HepG2 (cell line): ENCODE measurements at regions not wholly inside any gene's neighbourhood (a gene's known extent, or its start where the extent isn't known, plus 50 kb on each side); places are given as distances from the start of the nearest gene placed in this dataset.

Source experiments
- ATAC-seq: fragments of 200-7000 bp; cut with Tn5 transposase; 3 replicates; pipeline ENCODE4 v1.9.1; 2020; ENCODE audit warnings: mild to moderate bottlenecking, moderate library complexity
- BruUV-seq: library from RNA; stranded (reverse); fragments of 400-500 nt; replicated peaks from 2 replicates; lab custom pipeline; 2021; lab: Mats Ljungman, UMichigan
- CTCF ChIA-PET: fragments of 300-600 bp; formaldehyde crosslinking; extraction: SDS; loops from one replicate; lab custom pipeline; 2021; ENCODE audit warnings: low total read pairs, inconsistent platforms, low intra/inter-chr PET ratio; lab: Yijun Ruan, JAX
- POLR2A ChIA-PET: fragments of 350-600 bp; sonication (Branson Sonifier 250); formaldehyde crosslinking; loops from one replicate; lab custom pipeline; 2020; ENCODE audit warnings: antibody characterized with exemption, inconsistent platforms; lab: Yijun Ruan, JAX
- DNase-seq: peaks from one replicate; pipeline ENCODE4 v3.0.0-alpha.2; 2015; ENCODE audit warnings: low spot score
- FAIRE-seq: peaks from 3 replicates; lab custom pipeline; 2011; peaks lifted over from hg19 to GRCh38; lab: Jason Lieb, UNC
- H2AFZ ChIP-seq: one replicate; pipeline ENCODE4 v1.6.1; 2011; ENCODE audit warnings: low read length, inconsistent platforms
- H3K27ac ChIP-seq: fragments of 300-600 bp; 3 replicates; pipeline ENCODE4 v1.8.0; 2011; ENCODE audit warnings: mixed run types, mild to moderate bottlenecking, mixed read lengths, low read length, inconsistent platforms; ENCODE audit not compliant: insufficient read depth; ENCODE audit errors: extremely low read length
- H3K27me3 ChIP-seq, 2 experiments: fragments of 200-600 bp in 1 of 2; 2 replicates in 1 of 2; 3 replicates in 1 of 2; pipeline versions ENCODE4 v1.6.0 to v1.8.0; 2011; ENCODE audit warnings: low read length in 2 of 2, mild to moderate bottlenecking in 2 of 2, moderate library complexity in 2 of 2, inconsistent platforms in 1 of 2; ENCODE audit not compliant: insufficient read depth in 2 of 2, control insufficient read depth in 1 of 2
- H3K36me3 ChIP-seq, 2 experiments: fragments of 200-600 bp in 1 of 2; replicated peaks in 1 of 2; 2 replicates in 1 of 2; 3 replicates in 1 of 2; pipeline versions ENCODE4 v1.5.1 to v1.8.0; 2011; ENCODE audit warnings: low read length in 2 of 2, inconsistent platforms in 1 of 2; ENCODE audit not compliant: insufficient read depth in 2 of 2, control insufficient read depth in 1 of 2
- H3K4me1 ChIP-seq: 2 replicates; pipeline ENCODE4 v1.5.1; 2012; ENCODE audit warnings: low read length, inconsistent platforms; ENCODE audit not compliant: insufficient read depth
- H3K4me2 ChIP-seq: 2 replicates; pipeline ENCODE4 v1.6.0; 2011; ENCODE audit warnings: low read depth, low read length, inconsistent platforms
- H3K4me3 ChIP-seq, 3 experiments: fragments of 200-600 bp in 1 of 3; sonication (generic), shearing (Covaris generic) in 1 of 3; replicated peaks in 1 of 3; 2 replicates each; pipeline ENCODE4 v1.5.1; 2011 to 2016; ENCODE audit warnings: low read length in 3 of 3, inconsistent platforms in 2 of 3, low read depth in 2 of 3, mild to moderate bottlenecking in 2 of 3, control low read depth in 1 of 3, mixed read lengths in 1 of 3; ENCODE audit not compliant: insufficient read depth in 1 of 3
- H3K79me2 ChIP-seq: one replicate; pipeline ENCODE4 v1.6.1; 2011; ENCODE audit warnings: low read length, inconsistent platforms; ENCODE audit not compliant: insufficient read depth
- H3K9ac ChIP-seq: 2 replicates; pipeline ENCODE4 v1.6.0; 2011; ENCODE audit warnings: mild to moderate bottlenecking, low read depth, low read length, inconsistent platforms; ENCODE audit not compliant: insufficient read depth
- H3K9me3 ChIP-seq: 2 replicates; pipeline ENCODE4 v1.5.1; 2012; ENCODE audit warnings: mild to moderate bottlenecking, low read length
- H4K20me1 ChIP-seq: 2 replicates; pipeline ENCODE4 v1.6.0; 2011; ENCODE audit warnings: inconsistent platforms, mild to moderate bottlenecking, low read length, moderate library complexity; ENCODE audit not compliant: insufficient read depth
- ARNT2 ChIP-seq: sonication (generic); formaldehyde crosslinking; IDR thresholded peaks from 2 replicates; pipeline ENCODE4 v1.8.0; 2022; ENCODE audit warnings: mild to moderate bottlenecking, low read depth, missing genetic modification reagents, moderate library complexity
- ARNTL ChIP-seq: sonication (generic); formaldehyde crosslinking; IDR thresholded peaks from 2 replicates; pipeline ENCODE4 v1.4.0; 2020; ENCODE audit warnings: mild to moderate bottlenecking, missing genetic modification reagents
- ASH2L ChIP-seq: fragments of 300-600, 200-600 bp; sonication (generic); IDR thresholded peaks from 2 replicates; pipeline ENCODE4 v1.7.0; 2017; ENCODE audit warnings: low read depth, mild to moderate bottlenecking, moderate library complexity, mixed read lengths, low read length; ENCODE audit not compliant: insufficient read length
- MEIS1 ChIP-seq: sonication (generic); formaldehyde crosslinking; IDR thresholded peaks from 2 replicates; pipeline ENCODE4 v1.9.0; 2021; ENCODE audit warnings: mild to moderate bottlenecking, missing genetic modification reagents, moderate library complexity, borderline replicate concordance
- YY1 ChIP-seq: IDR thresholded peaks from 2 replicates; pipeline ENCODE4 v1.6.1; 2011; ENCODE audit warnings: low read length, low read depth, moderate library complexity, mild to moderate bottlenecking; ENCODE audit not compliant: insufficient read depth, insufficient replicate concordance
- ZNF292 ChIP-seq: sonication (generic); formaldehyde crosslinking; IDR thresholded peaks from 2 replicates; pipeline ENCODE4 v1.8.1; 2022; ENCODE audit warnings: mild to moderate bottlenecking, low read depth, missing genetic modification reagents, borderline replicate concordance
- ZNF510 ChIP-seq: sonication (generic); formaldehyde crosslinking; IDR thresholded peaks from 2 replicates; pipeline ENCODE4 v1.4.0; 2020; ENCODE audit warnings: low read depth, mild to moderate bottlenecking, missing genetic modification reagents
- WGBS: methylation state at CpG from one replicate; pipeline ENCODE4 v1.1.6; 2017; ENCODE audit warnings: low lambda C conversion rate; 5-methylcytosine and 5-hydroxymethylcytosine counted together
- in situ Hi-C: cut with HindIII; loops from 2 replicates; pipeline ENCODE4 v1.10.0; 2017; ENCODE audit warnings: low pct_unique_long_range_greater_than_20kb; ENCODE audit not compliant: extremely low pct_ligation_motif_present
- intact Hi-C: fragments of 100-400 bp; cut with micrococcal nuclease; formaldehyde crosslinking; loops from one replicate; pipeline ENCODE4 v1.10.0; 2022; ENCODE audit not compliant: unreplicated experiment
- TF ChIP-seq, protein P1 (sequence below): sonication (generic); formaldehyde crosslinking; IDR thresholded peaks from 2 replicates; pipeline ENCODE4 v1.5.1; 2020; ENCODE audit warnings: mild to moderate bottlenecking, missing genetic modification reagents, moderate library complexity
- TF ChIP-seq, protein P2 (sequence below): sonication (generic); formaldehyde crosslinking; IDR thresholded peaks from 2 replicates; pipeline ENCODE4 v1.5.0; 2020; ENCODE audit warnings: mild to moderate bottlenecking, missing genetic modification reagents, moderate library complexity
- TF ChIP-seq, protein P3 (sequence below): sonication (generic); formaldehyde crosslinking; IDR thresholded peaks from 2 replicates; pipeline ENCODE4 v1.8.1; 2022; ENCODE audit warnings: mild to moderate bottlenecking, missing genetic modification reagents

DNA sequence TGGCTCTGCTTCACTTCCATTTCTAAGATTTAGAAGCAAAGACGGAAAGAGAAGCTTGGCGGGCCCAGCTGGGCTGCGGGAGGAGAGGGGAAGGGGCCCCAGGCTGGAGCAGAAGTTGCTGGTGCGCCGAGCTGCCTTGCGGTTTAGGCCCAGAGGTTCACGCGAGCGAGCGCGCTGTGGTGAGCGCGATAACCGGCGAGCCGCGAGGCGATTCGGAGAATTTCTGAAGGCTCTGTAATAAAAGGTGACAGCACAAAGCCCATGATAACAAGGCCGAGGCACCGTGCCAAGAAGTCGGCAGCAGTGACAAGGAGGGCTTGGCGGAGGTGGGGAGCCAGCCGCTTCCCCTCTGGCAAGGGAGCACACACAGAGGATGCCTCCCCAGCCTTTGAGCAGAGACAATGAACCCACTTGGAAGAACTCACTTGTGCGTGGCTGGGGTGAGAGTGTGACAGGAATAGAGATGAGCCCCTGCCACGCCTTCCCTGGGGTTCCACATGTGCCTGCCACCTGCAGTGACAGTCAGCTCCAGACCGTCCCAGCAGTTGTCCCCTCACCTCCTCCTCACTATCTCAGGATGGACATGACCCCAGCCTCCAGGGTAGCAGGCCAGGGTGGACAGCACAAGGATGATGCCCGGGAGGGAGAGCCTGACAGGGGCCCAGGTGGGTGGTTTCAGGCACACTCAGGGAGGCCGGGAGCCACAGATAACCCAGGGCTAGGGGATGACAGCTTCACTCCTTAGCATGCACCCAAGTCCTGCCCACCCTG lies 315.2 kb downstream of the UACA start:
- no peak for TF ChIP-seq ARNTL
- intact Hi-C loops, result no loop called here
- Histone ChIP-seq H3K27me3 (peaks cover 5 to 23% of the 10 kb centered on the region in 2 experiments; a peak in 3 of 5 replicates), H2AFZ (no peak overlapping the region), H3K9ac (no peak overlapping the region), H3K4me3 (no peak overlapping the region), H4K20me1 (no peaks in the 10 kb centered on the region), H3K27ac (no peak overlapping the region), H3K79me2 (no peaks in the 10 kb centered on the region), H3K9me3 (no peaks in the 10 kb centered on the region), H3K4me1 (no peaks in the 10 kb centered on the region), H3K4me2 (no peak overlapping the region), H3K36me3 (no peaks in the 10 kb centered on the region)
- no TSS peak for BruUV-seq
- FAIRE-seq, result no peak
- 63% methylated on average over 28 of the region's 29 CpGs for WGBS
- in situ Hi-C loops, result no loop called here
- ATAC-seq, result no peak
- no peak for DNase-seq
- CTCF ChIA-PET, result no interaction called here
- POLR2A ChIA-PET, result no interaction called here

DNA sequence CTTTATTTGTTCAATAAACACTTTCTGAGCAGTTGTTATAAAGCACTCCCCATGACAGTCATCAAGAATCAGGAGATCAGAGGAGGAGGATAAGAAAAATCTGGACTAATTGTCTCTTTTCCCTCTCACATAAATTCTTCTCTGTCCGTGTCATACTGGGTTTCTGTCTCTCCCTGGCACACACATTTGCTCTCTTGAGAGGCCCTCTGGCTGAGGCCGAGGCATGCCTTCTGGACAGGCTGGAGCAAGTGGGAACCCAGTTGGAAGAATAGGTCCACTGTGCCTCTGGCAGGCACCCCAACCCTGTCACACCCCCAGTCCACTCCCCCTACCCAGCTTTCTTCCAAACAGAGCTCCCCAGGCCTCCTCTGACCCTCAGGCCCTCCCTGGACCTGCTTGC lies 315.8 kb downstream of the UACA start:
- H3K9me3 ChIP-seq, result no peaks in the 10 kb centered on the region
- no peak overlapping the region for H2AFZ ChIP-seq
- BruUV-seq, result no TSS peak
- WGBS, result 18% methylated on average over 2 of the region's 2 CpGs
- H4K20me1 ChIP-seq, result no peaks in the 10 kb centered on the region
- ChIA-PET POLR2A (no interaction called here), CTCF (no interaction called here)
- H3K36me3 ChIP-seq, result no peaks in the 10 kb centered on the region
- H3K27ac ChIP-seq, result no peak overlapping the region
- FAIRE-seq (no peak), ATAC-seq (no peak), DNase-seq (no peak)
- no peaks in the 10 kb centered on the region for H3K4me1 ChIP-seq
- H3K79me2 ChIP-seq, result no peaks in the 10 kb centered on the region
- H3K4me2 ChIP-seq, result no peak overlapping the region
- H3K27me3 ChIP-seq, result peaks cover 5 to 25% of the 10 kb centered on the region in 2 experiments; a peak in 3 of 5 replicates
- H3K9ac ChIP-seq, result no peak overlapping the region
- in situ Hi-C loops, result no loop called here
- no peak overlapping the region for H3K4me3 ChIP-seq
- intact Hi-C loops, result no loop called here
- TF ChIP-seq, protein P1, sequence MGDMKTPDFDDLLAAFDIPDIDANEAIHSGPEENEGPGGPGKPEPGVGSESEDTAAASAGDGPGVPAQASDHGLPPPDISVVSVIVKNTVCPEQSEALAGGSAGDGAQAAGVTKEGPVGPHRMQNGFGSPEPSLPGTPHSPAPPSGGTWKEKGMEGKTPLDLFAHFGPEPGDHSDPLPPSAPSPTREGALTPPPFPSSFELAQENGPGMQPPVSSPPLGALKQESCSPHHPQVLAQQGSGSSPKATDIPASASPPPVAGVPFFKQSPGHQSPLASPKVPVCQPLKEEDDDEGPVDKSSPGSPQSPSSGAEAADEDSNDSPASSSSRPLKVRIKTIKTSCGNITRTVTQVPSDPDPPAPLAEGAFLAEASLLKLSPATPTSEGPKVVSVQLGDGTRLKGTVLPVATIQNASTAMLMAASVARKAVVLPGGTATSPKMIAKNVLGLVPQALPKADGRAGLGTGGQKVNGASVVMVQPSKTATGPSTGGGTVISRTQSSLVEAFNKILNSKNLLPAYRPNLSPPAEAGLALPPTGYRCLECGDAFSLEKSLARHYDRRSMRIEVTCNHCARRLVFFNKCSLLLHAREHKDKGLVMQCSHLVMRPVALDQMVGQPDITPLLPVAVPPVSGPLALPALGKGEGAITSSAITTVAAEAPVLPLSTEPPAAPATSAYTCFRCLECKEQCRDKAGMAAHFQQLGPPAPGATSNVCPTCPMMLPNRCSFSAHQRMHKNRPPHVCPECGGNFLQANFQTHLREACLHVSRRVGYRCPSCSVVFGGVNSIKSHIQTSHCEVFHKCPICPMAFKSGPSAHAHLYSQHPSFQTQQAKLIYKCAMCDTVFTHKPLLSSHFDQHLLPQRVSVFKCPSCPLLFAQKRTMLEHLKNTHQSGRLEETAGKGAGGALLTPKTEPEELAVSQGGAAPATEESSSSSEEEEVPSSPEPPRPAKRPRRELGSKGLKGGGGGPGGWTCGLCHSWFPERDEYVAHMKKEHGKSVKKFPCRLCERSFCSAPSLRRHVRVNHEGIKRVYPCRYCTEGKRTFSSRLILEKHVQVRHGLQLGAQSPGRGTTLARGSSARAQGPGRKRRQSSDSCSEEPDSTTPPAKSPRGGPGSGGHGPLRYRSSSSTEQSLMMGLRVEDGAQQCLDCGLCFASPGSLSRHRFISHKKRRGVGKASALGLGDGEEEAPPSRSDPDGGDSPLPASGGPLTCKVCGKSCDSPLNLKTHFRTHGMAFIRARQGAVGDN (CRISPR knock-in tag), result no peak
- no peak for TF ChIP-seq ARNT2
- no peak for TF ChIP-seq MEIS1
- no peak for TF ChIP-seq ZNF510 (CRISPR knock-in tag)
- TF ChIP-seq, protein P2, sequence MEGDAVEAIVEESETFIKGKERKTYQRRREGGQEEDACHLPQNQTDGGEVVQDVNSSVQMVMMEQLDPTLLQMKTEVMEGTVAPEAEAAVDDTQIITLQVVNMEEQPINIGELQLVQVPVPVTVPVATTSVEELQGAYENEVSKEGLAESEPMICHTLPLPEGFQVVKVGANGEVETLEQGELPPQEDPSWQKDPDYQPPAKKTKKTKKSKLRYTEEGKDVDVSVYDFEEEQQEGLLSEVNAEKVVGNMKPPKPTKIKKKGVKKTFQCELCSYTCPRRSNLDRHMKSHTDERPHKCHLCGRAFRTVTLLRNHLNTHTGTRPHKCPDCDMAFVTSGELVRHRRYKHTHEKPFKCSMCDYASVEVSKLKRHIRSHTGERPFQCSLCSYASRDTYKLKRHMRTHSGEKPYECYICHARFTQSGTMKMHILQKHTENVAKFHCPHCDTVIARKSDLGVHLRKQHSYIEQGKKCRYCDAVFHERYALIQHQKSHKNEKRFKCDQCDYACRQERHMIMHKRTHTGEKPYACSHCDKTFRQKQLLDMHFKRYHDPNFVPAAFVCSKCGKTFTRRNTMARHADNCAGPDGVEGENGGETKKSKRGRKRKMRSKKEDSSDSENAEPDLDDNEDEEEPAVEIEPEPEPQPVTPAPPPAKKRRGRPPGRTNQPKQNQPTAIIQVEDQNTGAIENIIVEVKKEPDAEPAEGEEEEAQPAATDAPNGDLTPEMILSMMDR, result no peak
- TF ChIP-seq, protein P3, sequence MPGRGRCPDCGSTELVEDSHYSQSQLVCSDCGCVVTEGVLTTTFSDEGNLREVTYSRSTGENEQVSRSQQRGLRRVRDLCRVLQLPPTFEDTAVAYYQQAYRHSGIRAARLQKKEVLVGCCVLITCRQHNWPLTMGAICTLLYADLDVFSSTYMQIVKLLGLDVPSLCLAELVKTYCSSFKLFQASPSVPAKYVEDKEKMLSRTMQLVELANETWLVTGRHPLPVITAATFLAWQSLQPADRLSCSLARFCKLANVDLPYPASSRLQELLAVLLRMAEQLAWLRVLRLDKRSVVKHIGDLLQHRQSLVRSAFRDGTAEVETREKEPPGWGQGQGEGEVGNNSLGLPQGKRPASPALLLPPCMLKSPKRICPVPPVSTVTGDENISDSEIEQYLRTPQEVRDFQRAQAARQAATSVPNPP, result no peak
- no peak for TF ChIP-seq ZNF292 (CRISPR knock-in tag)
- TF ChIP-seq ASH2L, result no peak
- TF ChIP-seq YY1, result no peak
